ENCODE measurements at regions not wholly inside any gene's neighbourhood (a gene's known extent, or its start where the extent isn't known, plus 50 kb on each side); places are given as distances from the start of the nearest gene placed in this dataset.
A peak's percentile ranks its signal among the peaks of the same experiment; 100 is the strongest.

DNA sequence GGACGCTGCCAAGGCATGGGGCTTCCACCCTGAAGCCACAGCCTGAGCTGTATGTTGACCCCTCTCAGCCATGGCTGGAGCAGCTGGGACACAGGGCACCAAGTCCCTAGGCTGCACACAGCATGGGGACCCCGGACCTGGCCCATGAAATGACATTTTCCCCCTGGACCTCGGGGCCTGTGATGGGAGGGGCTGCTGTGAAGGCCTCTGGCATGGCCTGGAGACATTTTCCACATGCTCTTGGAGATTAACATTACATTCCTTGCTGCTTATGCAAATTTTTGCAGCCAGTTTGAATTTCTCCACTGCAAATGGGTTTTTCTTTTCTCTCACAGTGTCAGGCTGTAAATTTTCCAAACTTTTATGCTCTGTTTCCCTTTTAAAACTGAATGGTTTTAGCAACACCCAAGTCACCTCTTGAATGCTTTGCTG is 463.6 kb downstream of the ZWINT start:
- Histone ChIP-seq H2BK12ac (ENCODE audit: low read depth, low read length) (no peak overlapping the region; the same call in 1 of the 2 replicates), H4K20me1 (replicated peaks in 1 of 2; ENCODE audit: control insufficient read depth in 1 of 2, insufficient read depth in 2 of 2, low read length in 2 of 2) (no peaks in the 10 kb centered on the region), H3K4me2 (ENCODE audit: insufficient read depth in 1 of 2, low read depth in 2 of 2, low read length in 2 of 2) (peak overlapping the region in 1 of 2 experiments; percentile 23; a peak in 2 of 4 replicates), H2BK120ac (replicated peaks; ENCODE audit: low read depth, low read length) (no peak overlapping the region), H3K4me3 (ENCODE audit: extremely low read depth in 1 of 4, insufficient read depth in 2 of 4, low read depth in 3 of 4, low read length in 4 of 4) (no peak overlapping the region), H3K23me2 (ENCODE audit: low read depth, low read length) (no peaks in the 10 kb centered on the region), H3K36me3 (ENCODE audit: control insufficient read depth in 2 of 4, insufficient read depth in 4 of 4, low read length in 3 of 4) (no peaks in the 10 kb centered on the region), H3K4ac (replicated peaks; ENCODE audit: insufficient read length, low read depth, low read length) (no peak overlapping the region), H3K4me1 (replicated peaks in 1 of 4; ENCODE audit: control insufficient read depth in 3 of 4, insufficient read depth in 4 of 4, low read length in 3 of 4) (peaks cover 0 to 4% (median 3%) of the 10 kb centered on the region in 4 experiments; a peak in 3 of 7 replicates), H2AFZ (ENCODE audit: low read length) (no peak overlapping the region), H3K14ac (ENCODE audit: insufficient read length) (no peak overlapping the region), H3K79me2 (ENCODE audit: control insufficient read depth in 1 of 2, insufficient read depth in 2 of 2, low read length in 2 of 2) (no peaks in the 10 kb centered on the region), H2BK20ac (ENCODE audit: low read length) (no peak overlapping the region), H4K91ac (replicated peaks; ENCODE audit: insufficient read length, low read length) (no peak overlapping the region), H3K9me3 (ENCODE audit: insufficient read depth in 2 of 2, low read depth in 1 of 2, low read length in 1 of 2) (no peaks in the 10 kb centered on the region; a peak in 1 of 4 replicates), H3K23ac (ENCODE audit: insufficient read length) (no peak overlapping the region), H3K56ac (replicated peaks; ENCODE audit: insufficient read length, low read depth, low read length) (no peak overlapping the region), H2BK5ac (ENCODE audit: low read depth, low read length) (no peak overlapping the region), H2AK5ac (ENCODE audit: low read depth, low read length) (no peak overlapping the region), H3K27ac (ENCODE audit: low read depth, low read length) (no peak overlapping the region), H3K18ac (ENCODE audit: extremely low read depth, low read length) (no peak overlapping the region; the same call in 1 of the 2 replicates), H3K9ac (replicated peaks in 1 of 4; ENCODE audit: extremely low read depth in 1 of 4, low read depth in 3 of 4, low read length in 3 of 4) (no peak overlapping the region), H3K79me1 (ENCODE audit: low read depth, low read length) (no peaks in the 10 kb centered on the region; the same call in 1 of the 2 replicates), H4K8ac (ENCODE audit: extremely low read depth, insufficient read depth, low read length) (no peak overlapping the region), H4K5ac (ENCODE audit: insufficient read length, low read depth, low read length) (no peak overlapping the region), H3K27me3 (replicated peaks in 1 of 4; ENCODE audit: control insufficient read depth in 3 of 4, extremely low read depth in 1 of 4, insufficient read depth in 3 of 4, low read length in 3 of 4) (peaks cover 0 to 2% (median 0%) of the 10 kb centered on the region in 4 experiments; a peak in 1 of 7 replicates), H2BK15ac (ENCODE audit: low read length) (no peak overlapping the region)
- TF ChIP-seq, protein P1, sequence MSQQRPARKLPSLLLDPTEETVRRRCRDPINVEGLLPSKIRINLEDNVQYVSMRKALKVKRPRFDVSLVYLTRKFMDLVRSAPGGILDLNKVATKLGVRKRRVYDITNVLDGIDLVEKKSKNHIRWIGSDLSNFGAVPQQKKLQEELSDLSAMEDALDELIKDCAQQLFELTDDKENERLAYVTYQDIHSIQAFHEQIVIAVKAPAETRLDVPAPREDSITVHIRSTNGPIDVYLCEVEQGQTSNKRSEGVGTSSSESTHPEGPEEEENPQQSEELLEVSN (IDR thresholded peaks at IDR 0.05), result 0 out of 2 replicates have a peak, but pooled peaks have one; percentile 22
- TF ChIP-seq, protein P2, sequence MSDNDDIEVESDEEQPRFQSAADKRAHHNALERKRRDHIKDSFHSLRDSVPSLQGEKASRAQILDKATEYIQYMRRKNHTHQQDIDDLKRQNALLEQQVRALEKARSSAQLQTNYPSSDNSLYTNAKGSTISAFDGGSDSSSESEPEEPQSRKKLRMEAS (IDR thresholded peaks at IDR 0.05), result peak; percentile 43; the same call in 1 of the 2 replicates
- no peak for TF ChIP-seq HDAC2 (IDR thresholded peaks at IDR 0.05; ENCODE audit: borderline replicate concordance in 1 of 2, low read depth in 2 of 2, low read length in 2 of 2)
- peak; percentile 68; the same call in 1 of the 2 replicates for TF ChIP-seq TEAD4 (IDR thresholded peaks at IDR 0.05; ENCODE audit: low read depth, low read length)
- no peak for TF ChIP-seq YY1 (IDR thresholded peaks at IDR 0.05; ENCODE audit: low read depth, low read length)
- no peak for TF ChIP-seq SP1 (IDR thresholded peaks at IDR 0.05; ENCODE audit: low read depth, low read length)
- ChIA-PET POLR2A (ENCODE audit: partially characterized antibody) (no interaction called here), CTCF (ENCODE audit: partially characterized antibody) (no interaction called here)
- DNase-seq (ENCODE audit: low read depth in 1 of 2, low spot score in 2 of 2), result no peak
- no peak for FAIRE-seq
- 80% methylated on average over 3 of the region's 3 CpGs; no CpG with 5 or more reads in 1 of the 2 experiments for WGBS, 2 experiments (ENCODE audit: extremely low coverage in 1 of 2, insufficient coverage in 1 of 2, insufficient read length in 1 of 2, insufficient replicate concordance in 2 of 2, low coverage in 1 of 2, low lambda C conversion rate in 2 of 2, missing lambda C conversion rate in 1 of 2)

All from H1 (cell line).